GM21737 (cell line): ENCODE measurements at regions not wholly inside any gene's neighbourhood (a gene's known extent, or its start where the extent isn't known, plus 50 kb on each side); places are given as distances from the start of the nearest gene placed in this dataset.
"Not testable (repeated sequence)": the region's sequence is repeated elsewhere in the genome, so short reads cannot be mapped to it uniquely, and the experiment has no call there.

Experiments used
- ATAC-seq: cut with Tn5 transposase; IDR thresholded peaks from one replicate; pipeline ENCODE4 v1.9.1; 2021; ENCODE audit warnings: mild to moderate bottlenecking, moderate library complexity; ENCODE audit not compliant: unreplicated experiment

DNA sequence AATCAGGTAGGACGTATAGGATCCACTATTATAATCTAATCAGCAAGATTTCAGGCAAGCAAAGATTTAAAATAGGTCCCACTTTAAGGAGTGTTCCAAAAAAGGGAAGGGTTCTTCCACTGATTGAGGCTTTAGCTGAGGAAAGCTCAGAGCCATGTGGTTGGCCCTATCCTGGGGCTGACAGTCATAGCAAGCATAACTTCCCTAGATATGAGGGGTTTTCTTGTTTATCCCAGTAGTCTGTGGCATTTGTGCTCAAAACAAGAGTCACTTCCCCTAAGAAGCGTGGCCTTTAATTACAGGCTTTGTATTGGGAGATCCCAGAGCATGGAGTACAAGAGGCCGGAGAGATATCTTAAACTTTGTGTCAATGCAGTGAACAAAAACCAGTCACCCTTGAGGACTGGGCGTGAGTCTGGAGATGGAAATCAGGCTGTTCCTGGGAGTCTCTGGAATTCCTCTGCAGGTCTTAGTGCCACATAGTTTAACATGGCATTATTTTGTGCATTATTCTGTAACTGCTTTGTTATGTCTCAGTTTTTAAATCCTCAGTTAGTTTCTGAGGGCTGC is 136.9 kb upstream of the FBXO11 start:
- ATAC-seq: no peak

DNA sequence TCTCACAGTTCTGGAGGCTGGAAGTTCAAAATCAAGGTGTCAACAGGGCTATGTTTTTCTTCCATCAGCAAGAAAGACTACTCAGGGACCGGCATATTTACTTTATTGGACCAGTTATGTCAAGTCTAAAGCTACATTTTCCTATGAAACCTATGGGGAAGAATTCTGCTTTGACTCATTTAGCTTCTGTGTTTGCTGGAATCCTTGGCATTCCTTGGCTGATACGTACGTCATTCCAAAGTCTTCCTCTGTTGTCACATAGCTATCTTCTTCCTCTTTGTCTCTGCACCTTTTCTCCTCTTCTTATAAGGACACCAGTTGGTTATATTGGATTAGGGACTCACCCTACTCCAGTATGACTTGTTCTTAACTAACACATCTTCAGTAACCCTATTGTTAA is 137.4 kb upstream of the FBXO11 start:
- no peak for ATAC-seq

DNA sequence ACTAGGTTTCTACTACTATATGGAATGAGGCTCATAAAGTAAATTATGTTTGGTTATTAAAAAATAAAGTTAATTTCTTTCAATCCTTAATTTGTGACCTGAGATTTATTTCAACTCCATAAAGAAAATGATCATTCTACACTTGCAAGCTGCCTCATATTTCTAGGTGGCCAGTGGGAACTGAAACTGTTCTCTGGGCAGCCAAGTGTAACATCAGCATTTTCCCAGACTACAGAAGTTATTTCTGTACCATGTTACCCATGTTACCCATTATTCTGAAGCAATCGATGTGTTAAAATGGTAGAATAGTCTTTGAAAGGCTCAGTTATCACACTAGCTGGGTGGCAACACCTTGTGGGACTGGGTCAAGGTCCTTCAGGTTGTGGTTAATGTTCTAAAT is 139.3 kb upstream of the FBXO11 start:
- ATAC-seq: no peak

DNA sequence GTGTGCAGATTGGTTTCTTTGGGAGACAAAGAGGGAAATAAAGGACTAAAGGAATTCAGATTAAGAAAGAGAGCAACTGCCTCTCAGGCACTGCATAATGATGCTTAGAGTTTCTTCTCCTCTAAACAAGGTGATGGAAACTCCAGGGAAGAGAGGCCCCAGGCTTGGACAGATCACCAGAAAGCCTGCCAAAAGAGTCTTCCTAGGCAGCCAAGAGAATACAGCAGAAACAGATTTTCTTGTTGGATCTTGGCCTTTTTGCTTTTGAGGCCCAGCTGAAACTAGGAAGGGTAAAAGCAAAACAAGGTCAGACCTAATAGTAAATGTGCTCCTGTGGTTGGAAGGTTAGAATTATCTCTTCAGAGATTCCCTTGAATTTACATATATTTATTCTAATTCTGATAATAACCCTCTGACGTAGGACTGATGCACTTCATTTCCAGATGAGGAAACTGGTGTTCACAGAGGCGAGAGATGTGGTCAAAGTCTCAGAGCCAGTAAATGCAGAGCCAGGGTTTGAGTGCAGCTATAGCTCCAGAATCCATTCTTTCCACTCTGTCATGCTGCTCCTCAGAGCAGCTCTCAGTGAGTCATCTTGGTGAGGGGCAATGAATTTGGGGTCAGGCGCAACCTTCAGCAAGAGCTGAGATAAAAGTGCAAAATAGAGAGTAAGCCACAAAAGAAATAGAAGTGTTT is 142.3 kb upstream of the FBXO11 start:
- no peak for ATAC-seq

- ATAC-seq: no peak
Observed at GRCh38 chr2:48049371-48049770, 143.1 kb upstream of the FBXO11 start.

- ATAC-seq: no peak
Observed at GRCh38 chr2:48050711-48051110, 144.4 kb upstream of the FBXO11 start.

- no peak for ATAC-seq
Observed at GRCh38 chr2:48059975-48060374, 153.7 kb upstream of the FBXO11 start.

DNA sequence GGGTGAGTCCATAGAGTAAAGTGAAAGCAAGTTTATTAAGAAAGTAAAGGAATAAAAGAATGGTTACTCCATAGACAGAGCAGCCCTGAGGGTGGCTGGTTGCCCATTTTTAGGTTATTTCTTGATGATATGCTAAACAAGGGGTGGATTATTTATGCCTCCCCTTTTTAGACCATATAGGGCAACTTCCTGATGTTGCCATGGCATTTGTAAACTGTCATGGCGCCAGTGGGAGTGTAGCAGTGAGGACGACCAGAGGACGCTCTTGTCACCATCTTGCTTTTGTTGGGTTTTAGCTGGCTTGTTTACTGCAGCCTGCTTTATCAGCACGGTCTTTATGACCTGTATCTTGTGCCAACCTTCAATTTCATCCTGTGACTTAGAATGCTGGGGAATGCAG is 155.4 kb upstream of the FBXO11 start:
- not testable (repeated sequence) for ATAC-seq

GRCh38 chr2:48065096-48065495 is 158.8 kb upstream of the FBXO11 start:
- no peak for ATAC-seq

- no peak for ATAC-seq
Observed at GRCh38 chr2:48066000-48066399, 159.7 kb upstream of the FBXO11 start.

- no peak for ATAC-seq
Observed at GRCh38 chr2:48069769-48070168, 163.5 kb upstream of the FBXO11 start.

DNA sequence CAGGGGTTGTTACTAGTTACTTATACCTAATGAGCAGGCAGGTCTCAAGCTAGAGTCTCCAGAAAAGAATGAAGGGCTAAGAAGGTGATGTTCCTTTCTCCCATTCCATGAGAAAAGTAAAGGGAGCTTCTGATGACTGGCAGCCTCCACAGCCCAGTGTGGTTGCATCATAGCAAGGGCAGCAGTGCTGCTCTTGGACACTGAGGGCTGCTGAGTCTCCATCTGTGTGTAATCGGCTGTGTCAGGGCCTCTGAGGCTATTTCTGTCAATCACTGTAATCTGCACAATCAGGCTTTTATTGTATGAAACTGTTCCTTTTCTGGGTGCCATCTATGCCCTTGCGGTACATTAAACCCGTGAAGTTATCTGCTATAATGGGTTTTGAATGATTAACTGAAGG is 164.1 kb upstream of the FBXO11 start:
- no peak for ATAC-seq

DNA sequence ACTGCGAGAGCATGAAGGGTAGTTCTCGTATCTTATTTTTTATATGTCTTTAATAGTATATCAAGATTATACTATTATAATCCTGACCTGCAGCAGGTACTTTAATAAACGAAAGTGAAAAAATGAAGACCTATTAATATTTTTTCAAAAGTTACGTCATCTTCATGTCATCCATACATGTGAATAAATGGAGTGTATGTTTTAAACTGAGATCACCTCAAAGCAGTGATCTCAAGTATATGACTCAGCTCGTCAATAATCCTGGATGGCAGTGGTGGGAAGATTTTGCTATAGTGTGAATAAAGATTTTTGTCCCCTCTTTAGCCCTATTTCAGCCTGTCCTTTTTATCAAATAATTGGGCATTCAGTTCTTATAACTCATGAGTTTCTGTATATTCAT is 166.3 kb upstream of the FBXO11 start:
- ATAC-seq: no peak

DNA sequence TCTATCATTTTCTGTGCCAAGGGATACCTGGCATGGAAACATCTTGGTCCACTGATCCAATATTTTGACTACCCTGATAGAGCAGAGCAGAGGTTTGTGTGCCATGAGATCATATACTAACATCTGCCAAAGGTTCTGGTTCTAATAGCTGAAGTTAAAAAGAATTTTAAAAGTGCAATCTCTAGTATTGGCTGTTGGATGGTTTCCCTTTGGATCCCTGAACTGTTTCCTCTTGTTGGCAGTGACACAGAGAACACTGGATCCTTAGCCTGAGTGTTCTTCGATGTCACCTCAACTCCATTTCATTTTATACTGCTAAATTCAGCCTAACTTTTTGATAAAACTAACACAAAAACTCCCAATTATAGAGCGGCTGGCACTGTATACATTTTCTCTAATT is 169.3 kb upstream of the FBXO11 start:
- no peak for ATAC-seq

- no peak for ATAC-seq
Observed at GRCh38 chr2:48080534-48081316, 174.4 kb upstream of the FBXO11 start.

- ATAC-seq: no peak
Observed at GRCh38 chr2:48081317-48081628, 175.0 kb upstream of the FBXO11 start.

- ATAC-seq: no peak
Observed at GRCh38 chr2:48085888-48086287, 179.6 kb upstream of the FBXO11 start.

DNA sequence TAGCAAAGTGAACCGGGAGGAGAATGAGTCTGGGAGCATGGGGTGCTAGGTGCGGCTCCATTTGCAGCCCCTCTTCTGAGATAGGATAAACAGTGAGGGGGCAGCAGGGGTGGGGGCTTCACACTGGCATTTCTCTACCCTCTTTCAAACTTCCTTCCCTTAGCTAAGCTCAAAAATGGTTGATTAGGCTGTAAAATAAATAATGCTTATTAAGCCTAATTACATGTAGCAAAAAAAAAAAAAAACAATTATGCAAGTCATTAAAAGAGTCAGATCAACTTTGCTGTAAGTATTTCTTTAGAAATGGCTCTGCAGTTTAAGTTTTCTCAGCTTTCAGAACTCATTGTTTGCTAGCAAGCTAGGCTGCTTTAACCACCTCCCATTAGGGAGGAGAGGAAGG is 182.7 kb upstream of the FBXO11 start:
- ATAC-seq: no peak

DNA sequence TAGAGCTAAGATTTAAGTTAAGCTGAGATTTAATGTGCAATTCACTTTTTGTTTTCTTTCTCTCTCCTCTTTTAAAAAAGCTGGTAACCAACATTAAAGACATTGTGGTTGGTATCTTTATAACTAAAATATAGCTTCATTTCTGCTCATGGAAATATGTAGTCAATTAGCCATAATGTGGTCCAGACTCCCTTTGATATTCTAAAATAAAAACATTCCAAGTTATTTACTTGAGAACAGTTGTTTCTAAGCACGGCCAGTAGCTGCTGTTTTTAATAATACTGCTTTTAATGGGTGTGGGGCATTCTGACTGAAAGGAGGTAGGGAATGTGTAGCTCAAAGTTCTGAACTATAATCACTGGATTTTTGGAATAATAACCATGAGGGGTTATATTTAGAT is 183.3 kb upstream of the FBXO11 start:
- ATAC-seq: no peak

GRCh38 chr2:48092846-48093803 is 186.8 kb upstream of the FBXO11 start:
- ATAC-seq: no peak

DNA sequence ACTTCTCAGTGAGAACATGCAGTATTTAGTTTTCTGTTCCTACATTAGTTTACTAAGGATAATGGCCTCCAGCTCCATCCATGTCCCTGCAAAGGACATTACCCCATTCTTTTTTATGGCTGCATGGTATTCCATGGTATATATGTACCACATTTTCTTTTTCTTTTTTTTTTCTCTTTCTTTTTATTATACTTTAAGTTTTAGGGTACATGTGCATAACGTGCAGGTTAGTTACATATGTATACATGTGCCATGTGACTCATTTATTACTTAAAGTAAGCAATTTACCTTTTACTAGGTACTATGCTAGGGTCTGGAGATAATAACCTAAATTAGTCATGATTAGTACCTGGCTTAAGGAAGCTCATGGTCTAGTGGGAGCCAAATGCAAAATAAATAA is 190.5 kb upstream of the FBXO11 start:
- not testable (repeated sequence) for ATAC-seq
